NCI-H2171 treated with DMSO at 0.1 percent for 48 hours (cell line): ENCODE measurements at regions not wholly inside any gene's neighbourhood (a gene's known extent, or its start where the extent isn't known, plus 50 kb on each side); places are given as distances from the start of the nearest gene placed in this dataset.
"Not testable (repeated sequence)": the region's sequence is repeated elsewhere in the genome, so short reads cannot be mapped to it uniquely, and the experiment has no call there.

Experiments
- DNase-seq: peaks from one replicate; lab custom pipeline; 2025; lab: John Stamatoyannopoulos, UW

GRCh38 chr6:155587817-155588216 is 132.2 kb upstream of the NOX3 start:
- no peak for DNase-seq

GRCh38 chr6:155586090-155586489 is 130.5 kb upstream of the NOX3 start:
- no peak for DNase-seq

- DNase-seq: no peak
These were observed 128.4 kb upstream of the NOX3 start for GRCh38 chr6:155584006-155584405.

GRCh38 chr6:155582016-155582991 is 126.7 kb upstream of the NOX3 start:
- DNase-seq: no peak

- no peak for DNase-seq
These were observed 125.3 kb upstream of the NOX3 start for GRCh38 chr6:155580904-155581303.

- no peak for DNase-seq
These were observed 122.6 kb upstream of the NOX3 start for GRCh38 chr6:155578251-155578650.

- DNase-seq: peak; percentile 37
These were observed 106.3 kb upstream of the NOX3 start for GRCh38 chr6:155561966-155562364.

GRCh38 chr6:155561257-155561965 is 105.8 kb upstream of the NOX3 start:
- DNase-seq: no peak

GRCh38 chr6:155549928-155550327 is 94.3 kb upstream of the NOX3 start:
- no peak for DNase-seq

- DNase-seq: no peak
These were observed 93.6 kb upstream of the NOX3 start for GRCh38 chr6:155549028-155549798.

- no peak for DNase-seq
These were observed 92.9 kb upstream of the NOX3 start for GRCh38 chr6:155548576-155548975.

GRCh38 chr6:155544677-155545076 is 89.0 kb upstream of the NOX3 start:
- no peak for DNase-seq

- peak; percentile 13 for DNase-seq
These were observed 87.7 kb upstream of the NOX3 start for GRCh38 chr6:155543166-155543847.

- DNase-seq: peak; percentile 97
These were observed 86.4 kb upstream of the NOX3 start for GRCh38 chr6:155542036-155542435.

- no peak for DNase-seq
These were observed 83.2 kb upstream of the NOX3 start for GRCh38 chr6:155538708-155539390.

GRCh38 chr6:155534678-155535077 is 79.0 kb upstream of the NOX3 start:
- DNase-seq: no peak

GRCh38 chr6:155530219-155530834 is 74.7 kb upstream of the NOX3 start:
- peak; percentile 38 for DNase-seq

- DNase-seq: not testable (repeated sequence)
These were observed 74.2 kb upstream of the NOX3 start for GRCh38 chr6:155529814-155530213.

GRCh38 chr6:155528982-155529453 is 73.4 kb upstream of the NOX3 start:
- DNase-seq: no peak

GRCh38 chr6:155528335-155528734 is 72.7 kb upstream of the NOX3 start:
- no peak for DNase-seq

GRCh38 chr6:155527443-155527842 is 71.8 kb upstream of the NOX3 start:
- DNase-seq: no peak
